PC-3 (cell line): ENCODE measurements at regions not wholly inside any gene's neighbourhood (a gene's known extent, or its start where the extent isn't known, plus 50 kb on each side); places are given as distances from the start of the nearest gene placed in this dataset.

Experiments
- ATAC-seq: fragments of 200-7000 bp; cut with Tn5 transposase; 2 replicates; pipeline ENCODE4 v1.9.1; 2020; ENCODE audit warnings: mild to moderate bottlenecking, moderate library complexity
- BruUV-seq: library from RNA; stranded (reverse); fragments of 400-500 nt; replicated peaks from 2 replicates; lab custom pipeline; 2021; lab: Mats Ljungman, UMichigan
- CTCF ChIA-PET: fragments of 300-600 bp; sonication (Branson Sonifier 250); formaldehyde crosslinking; loops from one replicate; lab custom pipeline; 2022; ENCODE audit warnings: antibody characterized with exemption; lab: Charles Lee
- POLR2A ChIA-PET: fragments of 300-600 bp; sonication (Branson Sonifier 250); formaldehyde crosslinking; loops from one replicate; lab custom pipeline; 2022; ENCODE audit warnings: antibody characterized with exemption; ENCODE audit not compliant: unreplicated experiment; lab: Charles Lee
- DNase-seq: peaks from one replicate; pipeline ENCODE4 v3.0.0-alpha.2; 2015
- H2AFZ ChIP-seq: fragments of 300-600 bp; sonication (generic); 2 replicates; pipeline ENCODE4 v1.6.0; 2016; ENCODE audit warnings: antibody characterized with exemption, low read length
- H3F3A ChIP-seq: fragments of 300-600 bp; sonication (generic); one replicate; pipeline ENCODE4 v1.6.0; 2017; ENCODE audit warnings: antibody characterized with exemption, low read length, control low read depth, mild to moderate bottlenecking; ENCODE audit not compliant: unreplicated experiment
- H3K27ac ChIP-seq: fragments of 300-600 bp; sonication (generic); 2 replicates; pipeline ENCODE4 v1.5.1; 2016; ENCODE audit warnings: mild to moderate bottlenecking, low read length
- H3K27me3 ChIP-seq: fragments of 300-600 bp; sonication (generic); 2 replicates; pipeline ENCODE4 v1.6.1; 2016; ENCODE audit warnings: low read length, mixed read lengths
- H3K36me3 ChIP-seq: fragments of 300-600 bp; sonication (generic); 2 replicates; pipeline ENCODE4 v1.6.1; 2016; ENCODE audit warnings: low read depth, mixed run types, low read length, mixed read lengths
- H3K4me1 ChIP-seq: fragments of 300-600 bp; sonication (generic); 2 replicates; pipeline ENCODE4 v1.5.1; 2016; ENCODE audit warnings: low read length; ENCODE audit not compliant: insufficient read depth
- H3K4me2 ChIP-seq: fragments of 300-600 bp; sonication (generic); 2 replicates; pipeline ENCODE4 v1.6.0; 2016; ENCODE audit warnings: low read length
- H3K4me3 ChIP-seq: fragments of 300-600 bp; sonication (generic); 2 replicates; pipeline ENCODE4 v1.5.1; 2016; ENCODE audit warnings: mild to moderate bottlenecking, low read length, mixed read lengths
- H3K79me2 ChIP-seq: fragments of 300-600 bp; sonication (generic); 2 replicates; pipeline ENCODE4 v1.6.1; 2017; ENCODE audit warnings: low read length, mixed read lengths
- H3K9ac ChIP-seq: fragments of 300-600 bp; sonication (generic); 2 replicates; pipeline ENCODE4 v1.6.0; 2016; ENCODE audit warnings: mild to moderate bottlenecking, low read length
- H3K9me2 ChIP-seq: fragments of 300-600 bp; sonication (generic); replicated peaks from 2 replicates; pipeline ENCODE4 v1.6.1; 2016; ENCODE audit warnings: mixed run types, low read length, mixed read lengths
- H3K9me3 ChIP-seq: fragments of 300-600 bp; sonication (generic); 2 replicates; pipeline ENCODE4 v1.6.1; 2016; ENCODE audit warnings: low read length, mixed read lengths
- H4K20me1 ChIP-seq: fragments of 300-600 bp; sonication (generic); 2 replicates; pipeline ENCODE4 v1.6.1; 2016; ENCODE audit warnings: low read length, mixed read lengths
- EZH2 ChIP-seq: fragments of 300-600 bp; sonication (generic); IDR thresholded peaks from one replicate; pipeline ENCODE4 v1.6.1; 2017; ENCODE audit warnings: antibody characterized with exemption, mild to moderate bottlenecking, low read length; ENCODE audit not compliant: unreplicated experiment
- EZH2phosphoT487 ChIP-seq: fragments of 300-600 bp; sonication (generic); IDR thresholded peaks from 2 replicates; pipeline ENCODE4 v1.6.1; 2018; ENCODE audit warnings: mild to moderate bottlenecking, antibody characterized with exemption, low read length, borderline replicate concordance
- intact Hi-C: fragments of 100-400 bp; cut with micrococcal nuclease; formaldehyde crosslinking; loops from 2 replicates; pipeline ENCODE4 v1.9.0; 2023
- TF ChIP-seq, protein P1 (sequence below): fragments of 300-600 bp; sonication (generic); conservative IDR thresholded peaks from 2 replicates; pipeline ENCODE4 v1.5.1; 2017; ENCODE audit warnings: antibody characterized with exemption, low read depth, mild to moderate bottlenecking, low read length

DNA sequence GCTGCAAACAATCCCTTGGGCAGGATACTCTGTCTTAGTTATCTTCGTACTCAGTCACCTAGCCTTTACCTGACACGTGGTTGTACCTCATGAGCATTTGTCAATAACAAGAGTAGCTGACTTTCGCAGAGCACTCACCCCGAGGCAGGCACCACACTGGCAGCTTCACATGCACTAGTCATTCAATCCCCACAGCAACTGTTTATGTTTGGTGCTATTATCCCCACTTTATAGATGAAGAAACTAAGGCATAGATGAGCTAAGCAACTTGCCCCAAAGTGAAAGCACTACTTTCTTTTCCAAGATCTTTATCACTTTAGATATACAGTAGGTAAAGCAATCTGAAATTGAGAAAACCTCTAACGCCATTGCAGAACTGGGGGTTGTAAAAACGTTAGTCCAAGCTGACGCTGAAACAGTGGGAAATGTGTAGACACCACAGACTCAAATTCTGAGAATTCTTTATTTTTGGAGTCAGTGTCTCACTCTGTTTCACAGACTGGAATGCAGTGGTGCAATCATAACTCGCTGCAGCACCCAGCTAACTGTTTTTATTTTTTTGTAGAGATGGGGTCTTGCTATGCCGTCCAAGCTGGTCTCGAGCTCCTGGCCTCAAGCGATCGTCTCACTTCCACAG is 446.0 kb downstream of the FOXO1 start:
- Histone ChIP-seq H3K4me1 (no peaks in the 10 kb centered on the region), H3K4me2 (no peak overlapping the region), H3K9ac (no peak overlapping the region), H3K9me3 (no peaks in the 10 kb centered on the region), H3K79me2 (no peaks in the 10 kb centered on the region), H3K4me3 (no peak overlapping the region), H3F3A (no peaks in the 10 kb centered on the region), H3K36me3 (no peaks in the 10 kb centered on the region), H3K27ac (no peak overlapping the region), H3K9me2 (no peaks in the 10 kb centered on the region), H3K27me3 (no peaks in the 10 kb centered on the region), H2AFZ (no peak overlapping the region), H4K20me1 (no peaks in the 10 kb centered on the region)
- no peak for ATAC-seq
- intact Hi-C loops = no loop called here
- TF ChIP-seq EZH2 (no peak), EZH2phosphoT487 (no peak)
- TF ChIP-seq, protein P1, sequence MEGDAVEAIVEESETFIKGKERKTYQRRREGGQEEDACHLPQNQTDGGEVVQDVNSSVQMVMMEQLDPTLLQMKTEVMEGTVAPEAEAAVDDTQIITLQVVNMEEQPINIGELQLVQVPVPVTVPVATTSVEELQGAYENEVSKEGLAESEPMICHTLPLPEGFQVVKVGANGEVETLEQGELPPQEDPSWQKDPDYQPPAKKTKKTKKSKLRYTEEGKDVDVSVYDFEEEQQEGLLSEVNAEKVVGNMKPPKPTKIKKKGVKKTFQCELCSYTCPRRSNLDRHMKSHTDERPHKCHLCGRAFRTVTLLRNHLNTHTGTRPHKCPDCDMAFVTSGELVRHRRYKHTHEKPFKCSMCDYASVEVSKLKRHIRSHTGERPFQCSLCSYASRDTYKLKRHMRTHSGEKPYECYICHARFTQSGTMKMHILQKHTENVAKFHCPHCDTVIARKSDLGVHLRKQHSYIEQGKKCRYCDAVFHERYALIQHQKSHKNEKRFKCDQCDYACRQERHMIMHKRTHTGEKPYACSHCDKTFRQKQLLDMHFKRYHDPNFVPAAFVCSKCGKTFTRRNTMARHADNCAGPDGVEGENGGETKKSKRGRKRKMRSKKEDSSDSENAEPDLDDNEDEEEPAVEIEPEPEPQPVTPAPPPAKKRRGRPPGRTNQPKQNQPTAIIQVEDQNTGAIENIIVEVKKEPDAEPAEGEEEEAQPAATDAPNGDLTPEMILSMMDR = no peak
- DNase-seq = no peak
- ChIA-PET CTCF (no interaction called here), POLR2A (no interaction called here)
- no TSS peak for BruUV-seq

DNA sequence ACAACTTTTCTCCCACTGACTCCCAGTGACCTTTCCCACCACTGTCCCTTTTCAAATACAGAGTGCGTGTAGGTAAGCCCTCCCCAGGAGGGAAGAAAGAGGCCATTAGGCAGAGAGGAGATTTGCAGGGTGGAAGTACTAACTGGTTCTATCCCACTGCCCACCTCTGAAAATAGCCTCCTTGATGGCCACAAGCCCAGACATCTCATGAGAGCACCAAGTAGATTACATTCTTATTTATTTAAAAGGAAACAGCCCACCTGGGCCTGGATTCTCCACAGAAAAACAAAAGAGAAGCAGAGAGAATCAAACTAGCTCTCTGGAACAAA is 445.3 kb downstream of the FOXO1 start:
- intact Hi-C loops = no loop called here
- Histone ChIP-seq H3K27ac (no peak overlapping the region), H3K4me2 (no peak overlapping the region), H3F3A (no peaks in the 10 kb centered on the region), H3K4me1 (no peaks in the 10 kb centered on the region), H4K20me1 (no peaks in the 10 kb centered on the region), H3K9ac (no peak overlapping the region), H3K9me2 (no peaks in the 10 kb centered on the region), H2AFZ (no peak overlapping the region), H3K27me3 (no peaks in the 10 kb centered on the region), H3K36me3 (no peaks in the 10 kb centered on the region), H3K79me2 (no peaks in the 10 kb centered on the region), H3K9me3 (no peaks in the 10 kb centered on the region), H3K4me3 (no peak overlapping the region)
- ChIA-PET CTCF (no interaction called here), POLR2A (no interaction called here)
- DNase-seq = no peak
- ATAC-seq = no peak
- TF ChIP-seq, protein P1 = no peak
- TF ChIP-seq EZH2phosphoT487 = no peak
- no peak for TF ChIP-seq EZH2
- no TSS peak for BruUV-seq

DNA sequence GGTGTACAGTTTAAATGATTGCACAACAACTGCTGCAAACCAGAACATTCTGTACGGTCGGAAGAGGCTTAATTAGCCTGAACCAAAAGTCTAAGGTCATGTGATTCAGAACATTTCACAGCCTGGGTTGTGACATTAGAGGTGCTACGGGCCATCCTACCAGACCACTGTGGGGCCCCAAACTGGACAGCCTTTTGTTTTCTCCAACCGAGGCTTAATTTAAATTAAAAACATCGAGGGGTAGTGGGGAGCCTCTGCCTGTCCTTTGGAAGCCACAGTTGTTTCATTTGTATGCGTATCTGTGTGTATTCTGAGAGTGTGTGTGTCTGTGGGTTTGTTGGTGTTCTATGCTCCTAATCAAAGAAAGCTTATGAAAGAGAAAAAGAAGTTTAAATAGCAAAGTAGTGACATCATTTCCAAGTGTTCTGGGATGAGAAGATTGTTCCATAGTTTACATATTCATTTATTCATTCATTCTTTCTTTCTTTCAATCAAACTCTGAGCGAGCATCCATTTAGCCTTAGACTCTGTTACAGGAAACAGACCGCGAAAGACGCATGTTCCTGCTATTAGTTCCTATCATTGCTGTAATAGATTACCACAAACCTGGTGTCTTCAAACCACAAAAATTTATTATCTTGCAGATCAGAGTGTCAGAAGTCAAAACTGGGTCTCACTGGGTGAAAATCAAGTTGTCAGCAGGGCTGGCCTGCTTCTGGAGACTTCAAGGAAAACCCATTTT is 444.8 kb downstream of the FOXO1 start:
- no peaks in the 10 kb centered on the region for H3K9me3 ChIP-seq
- BruUV-seq = no TSS peak
- no peaks in the 10 kb centered on the region for H3K4me1 ChIP-seq
- H3K4me3 ChIP-seq = no peak overlapping the region
- ChIA-PET CTCF (no interaction called here), POLR2A (no interaction called here)
- no peaks in the 10 kb centered on the region for H3F3A ChIP-seq
- peak; percentile 12 for DNase-seq
- H3K36me3 ChIP-seq = no peaks in the 10 kb centered on the region
- no peaks in the 10 kb centered on the region for H3K79me2 ChIP-seq
- no peak overlapping the region for H3K4me2 ChIP-seq
- H4K20me1 ChIP-seq = no peaks in the 10 kb centered on the region
- no peaks in the 10 kb centered on the region for H3K9me2 ChIP-seq
- H3K9ac ChIP-seq = no peak overlapping the region
- intact Hi-C loops = no loop called here
- ATAC-seq = no peak
- no peak overlapping the region for H3K27ac ChIP-seq
- no peak overlapping the region for H2AFZ ChIP-seq
- TF ChIP-seq EZH2 (no peak), EZH2phosphoT487 (no peak)
- TF ChIP-seq, protein P1 = no peak
- no peaks in the 10 kb centered on the region for H3K27me3 ChIP-seq
